Stimulated activated CD8-positive, alpha-beta memory T cell treated with anti-CD3 and anti-CD28 coated beads, Interleukin-15, amount 100 ng/mL, for 1 hour (primary cell): ENCODE measurements at regions not wholly inside any gene's neighbourhood (a gene's known extent, or its start where the extent isn't known, plus 50 kb on each side); places are given as distances from the start of the nearest gene placed in this dataset.

Experiments used
- DNase-seq: peaks from one replicate; pipeline ENCODE4 v3.0.0-alpha.2; 2020; ENCODE audit warnings: low read depth

DNA sequence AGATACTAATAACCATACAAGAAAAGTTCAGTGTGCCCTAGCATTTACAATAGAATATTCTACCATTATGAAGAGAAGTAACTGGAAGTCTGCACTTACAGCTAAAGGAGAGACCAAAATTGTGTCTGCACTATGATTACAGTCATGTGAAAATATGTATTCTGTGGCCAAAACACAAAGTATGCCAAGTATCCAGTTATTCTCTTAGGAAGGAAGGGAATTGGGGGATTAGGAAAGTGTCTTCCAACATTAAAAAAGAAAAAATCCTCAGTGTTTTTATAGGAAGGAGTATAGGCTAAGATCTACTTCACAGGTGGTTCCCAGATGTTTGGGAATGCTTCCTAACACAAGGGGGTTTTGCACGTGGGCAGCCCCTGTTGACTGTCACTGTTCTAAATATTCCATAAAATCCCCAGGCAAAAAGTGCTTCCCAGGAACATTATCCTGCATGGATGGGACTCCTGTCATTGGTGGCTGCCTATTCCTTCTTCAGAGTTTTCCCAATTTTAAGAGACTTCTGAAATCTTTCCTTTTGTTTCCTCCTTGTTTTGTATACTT lies 180.2 kb upstream of the KLHL29 start:
- DNase-seq, result no peak

DNA sequence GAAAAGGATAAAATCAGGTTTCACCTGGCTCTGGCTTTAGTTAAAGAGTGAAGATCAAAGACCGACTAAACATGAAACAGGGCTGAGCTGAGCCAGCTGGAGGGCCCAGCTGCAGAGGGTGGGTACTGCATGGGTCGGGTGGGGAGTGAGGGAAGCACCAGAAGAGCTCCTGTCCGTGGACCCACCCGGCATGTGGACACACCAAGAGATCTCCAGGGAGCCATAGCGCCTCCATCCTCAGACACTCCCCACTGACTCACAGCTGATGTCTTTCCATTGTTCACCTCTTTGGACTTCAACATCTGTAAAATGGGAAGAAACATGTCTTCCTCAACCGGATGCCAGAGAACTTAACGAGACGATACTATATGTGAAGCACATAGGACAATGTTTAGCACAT lies 178.3 kb upstream of the KLHL29 start:
- DNase-seq, result no peak

DNA sequence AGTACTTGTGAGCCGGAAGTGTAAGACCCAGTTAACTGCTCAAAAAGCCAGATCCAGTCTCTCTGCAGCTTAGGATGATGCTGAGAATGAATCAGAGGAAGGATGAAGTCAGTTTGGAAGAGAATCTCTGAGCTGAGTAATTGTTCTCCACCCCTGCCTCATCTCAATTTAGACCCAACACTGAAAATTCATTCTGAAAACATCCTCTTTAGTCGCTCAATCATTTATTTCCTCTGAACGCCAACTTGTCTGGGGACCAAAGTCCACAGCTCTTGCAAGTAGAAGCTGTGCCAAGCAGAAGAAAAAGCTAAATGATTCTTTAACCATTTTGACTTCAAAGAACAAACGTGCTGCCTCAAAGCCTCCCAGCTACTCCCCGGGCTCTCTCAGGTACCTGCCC lies 177.1 kb upstream of the KLHL29 start:
- no peak for DNase-seq

DNA sequence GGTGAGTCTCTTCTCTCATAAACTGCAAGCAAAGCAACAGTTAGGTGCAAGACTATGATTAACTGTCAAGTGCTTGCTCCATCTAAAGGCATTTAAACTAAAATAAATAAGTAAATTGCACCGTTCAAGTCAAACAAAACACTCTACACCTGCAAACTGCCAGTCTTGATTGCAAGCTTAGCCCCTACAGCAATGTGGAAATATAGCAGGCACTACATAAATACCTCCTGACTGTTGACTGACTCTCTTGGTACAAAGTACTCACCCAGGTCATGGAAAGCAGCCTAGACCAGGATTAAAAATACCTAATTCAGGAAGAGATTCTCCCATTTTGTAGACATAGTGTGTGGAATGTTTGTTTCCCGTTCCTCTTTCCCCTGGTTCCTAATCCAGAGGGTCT lies 176.6 kb upstream of the KLHL29 start:
- DNase-seq, result no peak

DNA sequence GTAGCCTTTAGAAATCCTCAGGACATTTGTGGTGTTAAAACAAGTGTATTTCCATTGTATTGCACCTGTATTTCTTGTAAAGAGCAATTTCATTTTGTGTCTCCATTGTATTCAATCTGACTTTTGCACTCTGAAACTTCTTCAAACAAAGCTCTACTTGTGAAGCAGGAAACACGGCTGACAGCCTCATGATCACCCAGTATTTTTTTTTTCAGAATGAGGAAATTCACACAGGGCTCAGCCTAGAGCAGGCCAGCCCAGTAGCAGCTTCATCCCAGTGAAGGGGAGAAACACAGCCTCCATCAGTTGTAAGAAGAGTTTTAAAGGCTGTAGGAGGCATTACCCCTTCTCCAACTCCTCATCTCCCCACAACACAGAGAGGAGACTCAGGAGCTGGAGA lies 175.9 kb upstream of the KLHL29 start:
- DNase-seq, result no peak

DNA sequence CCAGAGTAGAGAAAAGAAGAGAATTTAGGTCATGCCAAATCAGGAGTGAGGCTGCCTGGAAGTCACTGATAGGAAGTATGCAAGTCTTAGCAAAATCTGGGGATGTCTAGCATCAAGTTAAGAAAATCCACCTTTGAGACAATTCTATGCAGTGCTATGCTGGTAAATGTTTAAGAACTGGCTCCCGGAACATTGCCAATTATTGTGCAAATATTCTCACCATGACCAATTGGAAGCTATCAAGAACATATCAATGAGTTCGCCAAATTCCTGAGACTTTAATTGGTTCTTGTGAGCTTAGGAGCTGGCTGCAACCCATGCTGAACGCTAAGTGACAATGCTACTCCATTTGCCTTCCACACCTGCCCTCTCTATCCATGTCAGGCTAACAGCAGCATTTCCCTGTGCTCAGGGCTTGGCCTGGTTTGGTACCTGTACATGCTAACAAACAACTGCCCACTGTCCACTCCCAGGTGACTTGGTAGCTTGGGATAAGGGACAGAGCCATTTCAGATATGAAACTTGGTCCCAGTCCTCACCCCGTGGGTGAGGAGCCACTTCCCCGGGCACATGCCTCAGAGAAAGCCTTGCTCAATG lies 172.9 kb upstream of the KLHL29 start:
- no peak for DNase-seq

DNA sequence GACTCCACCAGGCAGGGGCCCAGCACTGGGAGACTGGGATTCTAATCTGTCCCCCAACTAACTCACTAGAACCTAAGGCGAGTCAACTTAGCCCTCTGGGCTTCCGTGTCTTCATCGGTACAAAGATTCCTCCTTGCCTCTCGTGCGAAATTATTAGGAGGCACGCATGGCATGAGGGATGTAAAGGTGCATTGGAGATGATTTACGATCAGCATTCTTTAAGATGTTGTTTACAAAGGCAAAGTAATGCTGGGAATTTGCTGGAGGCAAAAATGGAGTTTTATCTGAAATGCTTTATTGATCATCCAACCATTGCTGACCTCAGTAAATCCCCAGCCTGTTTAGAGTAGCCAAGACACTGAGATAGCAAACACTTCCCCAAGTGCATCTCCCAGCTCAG lies 171.8 kb upstream of the KLHL29 start:
- no peak for DNase-seq

DNA sequence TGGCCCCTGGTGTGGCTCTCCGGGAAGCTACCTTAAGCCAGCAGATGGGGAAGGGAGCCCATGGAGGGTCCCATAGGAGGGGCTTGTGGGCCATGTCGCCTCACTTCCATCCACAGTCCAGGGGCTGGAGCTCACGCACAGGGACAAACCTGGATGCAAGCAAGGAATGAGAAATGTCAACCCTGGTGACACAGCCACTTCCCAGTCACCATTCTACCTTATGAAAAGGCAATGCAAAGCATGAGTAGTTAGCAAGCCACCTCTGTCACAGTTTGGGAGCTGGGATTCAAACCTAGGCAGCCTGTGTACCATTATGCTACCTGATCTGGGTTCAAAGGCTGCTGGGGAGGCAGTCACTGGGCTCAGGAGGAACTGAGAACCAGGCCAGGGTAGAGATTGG lies 170.0 kb upstream of the KLHL29 start:
- no peak for DNase-seq

DNA sequence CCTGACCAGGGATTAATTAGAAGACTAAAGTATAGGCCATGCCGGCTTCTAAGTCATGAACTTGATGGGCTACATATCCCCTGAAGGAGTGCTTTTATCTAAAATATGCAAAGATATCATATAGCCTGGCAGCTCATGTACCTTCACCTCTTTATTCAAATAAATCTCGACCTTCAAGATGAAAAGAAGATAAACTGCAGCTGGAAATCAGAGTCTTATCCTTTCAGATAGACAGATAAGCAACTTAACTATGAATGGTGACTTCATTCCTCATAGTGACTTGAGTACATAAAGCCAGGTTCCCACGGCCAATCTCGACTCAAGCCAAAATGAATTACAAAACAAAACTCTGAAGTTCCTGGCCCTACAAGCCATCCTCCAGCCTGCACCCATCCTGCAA lies 165.3 kb upstream of the KLHL29 start:
- DNase-seq, result no peak

DNA sequence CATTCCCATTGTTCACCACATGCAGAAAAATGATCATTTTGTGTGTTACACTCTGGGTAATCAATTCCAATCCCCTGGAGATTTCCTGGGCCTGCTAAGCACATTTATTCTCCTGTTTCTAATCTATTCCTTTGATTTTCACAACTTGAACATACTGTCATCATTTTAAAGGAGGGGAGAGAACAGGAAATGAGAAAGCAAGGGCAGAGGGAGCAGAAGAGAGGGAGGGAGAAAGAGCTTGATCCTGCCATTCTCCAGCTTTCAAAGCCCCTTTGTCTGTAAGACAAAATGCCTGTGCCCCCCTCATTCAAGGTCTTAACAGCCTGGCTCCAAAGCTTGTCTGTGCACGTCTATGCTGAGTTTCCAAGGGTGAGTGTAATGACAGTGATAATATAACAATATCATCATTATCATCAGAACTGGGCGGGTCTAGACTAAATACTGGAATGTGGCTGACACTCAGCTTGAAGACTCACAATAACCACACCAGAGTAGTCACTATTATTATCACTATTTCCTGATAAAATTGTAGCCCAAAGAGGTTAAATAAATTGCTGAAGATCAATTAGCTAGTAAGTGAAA lies 164.4 kb upstream of the KLHL29 start:
- no peak for DNase-seq

DNA sequence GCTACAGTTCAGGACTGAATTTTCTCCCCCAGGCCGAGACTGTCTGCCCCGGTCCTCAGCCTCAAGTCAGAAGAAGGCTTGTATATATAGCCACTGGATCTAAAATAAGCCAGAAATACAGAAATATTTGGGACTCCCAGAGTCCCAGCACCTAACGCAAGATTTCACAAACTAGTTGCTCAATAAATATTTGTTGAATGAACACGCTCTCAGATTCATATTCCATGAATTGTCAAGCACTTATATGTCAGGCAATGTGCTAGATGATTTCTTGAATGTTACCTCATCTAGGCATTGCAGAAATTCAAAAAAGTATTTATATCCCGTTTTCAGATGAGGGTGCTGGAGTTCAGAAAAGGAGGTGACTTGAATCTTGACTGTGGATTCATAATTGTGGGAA lies 163.7 kb upstream of the KLHL29 start:
- no peak for DNase-seq

DNA sequence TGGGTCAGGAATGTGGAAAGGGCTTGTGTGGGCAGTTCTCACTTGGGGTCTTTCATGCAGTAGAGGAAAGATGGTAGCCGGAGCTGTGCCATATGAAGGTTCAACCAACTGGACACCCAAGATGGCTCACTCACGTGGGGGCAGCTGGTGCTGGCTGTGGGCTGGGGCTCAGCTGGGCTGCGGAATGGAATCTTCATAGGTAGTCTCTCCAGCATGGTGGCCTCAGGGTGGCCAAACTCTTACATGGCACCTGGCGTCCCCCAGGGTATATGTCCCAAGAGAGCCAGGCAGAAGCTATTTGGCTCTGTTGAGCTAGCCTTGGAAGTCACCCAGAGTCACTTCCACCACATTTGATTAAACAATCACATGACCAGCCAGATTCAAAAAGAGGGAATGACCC lies 163.1 kb upstream of the KLHL29 start:
- DNase-seq, result no peak

DNA sequence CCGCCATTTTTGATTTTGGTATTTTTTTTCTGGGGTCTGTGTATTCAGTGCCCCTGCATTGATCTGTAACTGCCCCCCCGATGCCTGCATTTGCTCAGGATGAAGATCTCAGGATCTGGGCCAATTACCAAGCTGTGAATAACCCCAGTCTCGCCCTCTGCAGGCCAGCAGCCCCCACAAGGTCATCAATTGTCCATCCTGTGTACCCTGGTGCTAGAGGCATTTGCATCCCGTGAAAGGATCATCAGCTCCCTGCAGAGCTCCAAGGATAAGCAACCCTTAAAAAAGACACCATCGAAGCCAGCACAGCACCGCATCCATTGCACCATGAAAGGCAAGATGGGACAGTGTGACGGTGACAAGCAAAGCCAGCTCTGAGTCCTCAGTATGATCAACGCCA lies 154.1 kb upstream of the KLHL29 start:
- DNase-seq, result no peak

DNA sequence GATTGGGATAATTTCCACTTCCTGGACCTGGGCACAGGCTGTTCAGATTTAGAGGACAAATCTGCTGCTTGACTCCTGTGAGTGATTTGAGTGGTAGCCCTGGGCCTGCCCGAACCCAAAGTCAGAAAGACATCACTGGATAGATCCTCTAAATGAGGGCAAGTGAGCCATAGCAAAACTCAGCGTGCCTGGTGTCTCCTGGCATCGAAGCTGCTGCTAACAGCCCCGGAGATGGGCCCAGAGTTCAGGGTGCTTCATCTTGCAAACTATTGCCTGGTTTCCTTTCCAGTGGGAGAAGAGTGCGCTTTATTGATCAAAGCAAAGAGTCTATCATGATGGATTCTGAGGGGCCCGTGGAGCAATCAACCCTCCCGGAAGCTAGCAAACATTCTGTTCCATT lies 153.1 kb upstream of the KLHL29 start:
- DNase-seq, result no peak

DNA sequence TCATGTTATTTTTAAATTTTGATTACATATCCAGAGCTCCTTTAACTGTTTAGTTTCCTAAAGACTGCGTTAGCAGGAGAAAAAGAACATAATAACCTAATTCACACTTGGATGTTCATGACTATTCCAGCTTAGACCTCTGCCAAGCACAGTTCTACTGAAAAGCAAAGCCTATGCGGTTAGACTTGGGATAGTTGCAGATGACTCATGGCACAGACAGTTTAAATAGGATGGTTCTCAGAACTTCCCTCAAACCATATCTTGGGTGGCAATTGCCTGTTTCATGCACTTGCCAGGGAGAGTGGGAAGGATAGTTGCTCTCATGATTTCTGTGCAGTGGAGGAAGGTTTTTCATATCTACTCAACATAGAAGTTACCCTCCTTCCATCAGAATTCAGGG lies 149.7 kb upstream of the KLHL29 start:
- DNase-seq, result no peak

DNA sequence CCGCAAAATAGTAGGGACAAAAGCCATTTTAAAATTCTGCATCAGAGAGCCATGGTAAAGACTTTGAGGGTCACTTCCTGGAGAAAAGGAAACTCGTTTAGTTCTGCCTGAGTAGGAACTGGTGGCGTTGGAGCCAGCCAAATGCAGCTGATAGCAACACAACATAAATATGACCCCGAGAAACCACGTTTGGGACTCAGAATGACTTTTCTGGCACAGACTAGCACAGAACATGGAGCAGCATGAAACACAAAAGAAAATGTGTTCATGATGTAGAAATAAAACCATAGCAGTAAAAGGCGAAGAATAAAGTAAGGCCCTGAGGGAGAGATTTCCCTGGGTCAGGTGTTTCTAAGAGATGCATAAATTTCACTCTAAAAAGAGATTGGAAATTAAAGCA lies 149.2 kb upstream of the KLHL29 start:
- DNase-seq, result no peak

DNA sequence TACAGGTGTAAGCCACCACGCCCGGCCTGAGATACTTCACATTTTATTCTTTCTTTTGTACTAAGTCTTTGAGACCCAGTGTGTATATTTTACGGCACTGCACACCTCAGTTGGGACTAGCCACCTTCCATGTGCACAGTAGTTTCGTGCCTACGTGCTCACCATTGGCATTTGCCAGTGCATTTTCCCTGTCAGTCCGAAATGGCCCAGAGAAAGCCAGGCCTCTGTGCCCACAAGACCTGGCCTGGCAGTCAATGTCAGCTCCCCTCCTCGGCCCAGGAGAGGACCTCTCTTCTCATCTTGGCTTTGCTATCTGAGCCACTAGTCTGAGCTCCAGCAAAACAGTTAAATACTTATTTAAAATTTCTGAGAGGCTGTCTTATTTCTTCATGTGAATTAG lies 147.8 kb upstream of the KLHL29 start:
- DNase-seq, result no peak

DNA sequence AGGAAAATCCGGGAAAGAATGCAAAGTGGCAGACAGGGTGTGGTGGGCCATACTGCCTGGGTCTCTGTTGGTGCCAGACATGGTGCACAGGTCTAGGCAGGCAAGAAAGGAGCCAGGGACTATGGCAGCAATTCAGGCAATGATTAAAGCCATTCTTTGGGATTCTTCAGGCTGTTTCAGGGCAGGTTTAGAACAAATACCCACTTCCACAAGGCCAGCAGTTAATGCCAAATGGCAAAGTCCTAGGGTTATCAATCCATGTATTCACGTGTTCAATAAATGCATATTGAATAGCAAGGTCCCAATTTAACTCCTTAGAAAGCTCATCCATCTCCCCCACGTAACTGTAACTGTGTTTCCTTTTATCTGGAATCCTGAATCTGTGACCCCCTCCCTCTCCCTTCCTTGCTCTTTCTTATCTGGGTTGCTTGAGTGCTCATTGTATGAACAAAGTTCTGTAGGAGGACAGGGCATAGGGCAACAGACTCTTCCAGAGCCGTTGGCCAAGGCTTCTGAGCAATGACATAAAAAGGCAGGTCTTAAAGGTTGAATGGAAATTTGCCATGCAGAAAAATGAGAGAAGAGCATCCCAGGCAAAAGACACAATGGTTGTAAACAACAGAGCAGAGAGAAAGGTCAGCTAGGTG lies 146.8 kb upstream of the KLHL29 start:
- DNase-seq, result no peak

DNA sequence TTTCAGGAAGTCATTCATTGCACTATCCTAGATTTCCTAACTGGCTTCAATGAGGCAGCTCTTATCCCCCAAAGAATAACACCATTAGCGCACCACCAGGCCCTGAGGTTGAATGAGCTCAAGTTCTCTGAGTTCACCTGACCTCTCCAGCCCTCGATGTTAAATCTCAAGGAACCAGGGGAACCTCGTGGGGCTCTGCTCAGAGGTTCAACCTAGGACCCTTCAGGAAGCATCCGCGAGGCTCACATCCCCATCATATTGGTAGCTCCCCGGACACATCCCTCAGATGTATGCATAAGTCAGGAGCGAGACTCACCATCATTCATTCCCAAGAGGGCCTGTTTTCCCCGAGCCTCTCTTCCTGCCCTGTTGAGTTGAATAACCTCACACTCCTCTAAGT lies 145.6 kb upstream of the KLHL29 start:
- DNase-seq, result no peak

DNA sequence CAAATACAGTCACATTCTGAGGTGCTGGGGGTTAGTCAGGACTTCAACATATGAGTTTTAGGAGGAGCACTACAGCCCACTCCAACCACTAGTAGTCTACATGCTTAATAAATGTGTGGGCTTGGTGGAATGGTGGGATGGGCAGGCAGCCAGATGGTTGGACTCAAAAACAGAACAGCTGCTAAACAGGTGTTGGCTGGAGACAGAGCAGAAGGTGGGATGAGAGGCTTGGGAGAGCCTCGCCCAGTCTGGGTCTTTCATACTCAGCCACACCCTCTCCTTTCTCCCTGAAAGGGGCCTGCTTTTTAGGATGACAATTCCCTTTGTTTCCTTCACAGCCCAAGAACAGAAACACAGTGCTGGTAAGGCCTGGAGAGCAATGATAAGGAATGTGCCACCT lies 143.9 kb upstream of the KLHL29 start:
- DNase-seq, result no peak

DNA sequence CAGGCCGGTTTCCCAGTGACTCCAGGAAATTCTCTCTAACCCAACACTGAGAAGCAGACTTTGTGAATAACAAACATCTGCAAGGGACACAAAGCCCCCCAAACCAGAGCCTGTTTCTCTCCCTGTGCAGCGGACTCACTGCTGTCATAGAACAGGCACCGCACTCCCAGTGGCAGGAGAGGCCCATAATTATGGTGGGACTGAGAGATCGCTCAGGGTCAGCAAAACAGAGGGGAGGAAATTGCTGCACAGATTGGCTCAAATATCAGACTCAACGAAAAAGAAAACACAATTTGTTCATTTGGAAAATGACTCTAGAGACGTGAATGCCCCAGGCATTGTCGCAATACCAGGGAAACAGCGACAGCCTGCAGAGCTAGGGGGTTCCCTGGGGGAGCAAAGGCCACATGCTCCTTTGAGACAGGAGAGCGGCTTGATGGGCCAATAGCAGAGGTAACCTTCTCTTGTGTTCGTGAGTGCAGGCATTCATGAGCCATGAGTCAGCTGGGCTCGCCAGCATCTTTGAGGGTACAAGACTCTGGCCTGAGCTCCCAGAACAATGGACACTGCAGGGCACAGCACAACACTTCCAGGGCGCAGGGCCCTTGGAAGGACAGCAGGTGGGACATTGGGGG lies 143.3 kb upstream of the KLHL29 start:
- DNase-seq, result no peak

DNA sequence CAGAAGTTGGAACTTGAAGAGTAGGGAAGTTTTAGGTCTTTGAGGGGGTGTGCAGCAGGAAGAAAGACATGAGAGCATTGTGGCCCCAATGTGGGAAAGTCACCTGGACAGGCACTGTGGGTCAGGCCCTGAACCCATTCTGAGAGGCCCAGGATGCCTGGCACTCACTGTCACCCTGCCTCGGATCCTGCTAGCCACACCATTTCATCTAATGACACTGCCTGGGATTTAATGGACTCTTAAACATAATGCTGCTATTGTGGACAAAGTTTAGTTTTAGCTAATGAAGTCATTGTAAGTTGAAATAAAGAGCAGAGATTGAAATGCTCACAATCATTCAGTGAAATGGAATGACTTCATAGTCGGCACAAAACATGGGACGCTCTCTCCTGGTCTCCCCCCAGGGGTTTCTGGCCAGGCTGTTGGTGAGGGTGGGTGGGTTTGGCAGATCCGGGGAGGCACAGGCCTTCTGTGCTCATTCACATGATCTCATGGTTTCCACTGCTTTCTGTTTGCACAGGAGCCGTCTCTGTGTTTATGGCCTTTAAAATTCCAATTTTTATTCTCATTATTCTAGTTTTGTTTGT lies 141.8 kb upstream of the KLHL29 start:
- DNase-seq, result no peak

DNA sequence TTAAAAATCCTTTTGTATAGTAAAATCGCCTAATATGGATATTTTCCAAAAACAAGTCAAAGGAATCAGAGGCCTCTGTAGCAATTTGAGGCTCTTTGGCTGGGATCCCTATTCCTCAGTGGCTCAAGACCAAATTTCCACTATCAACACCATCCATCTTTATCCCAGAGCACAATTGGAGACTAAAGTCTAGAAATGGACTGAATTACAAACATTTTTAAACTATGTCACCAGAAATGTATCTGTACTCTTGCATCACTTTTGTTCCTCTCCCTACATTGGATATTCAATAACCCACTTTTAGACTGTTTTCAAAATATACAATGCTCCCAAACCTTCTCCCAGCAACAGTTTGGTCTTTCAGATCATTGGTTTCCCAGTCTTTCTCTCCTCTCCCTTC lies 140.4 kb upstream of the KLHL29 start:
- no peak for DNase-seq
